ENCODE measurements at regions not wholly inside any gene's neighbourhood (a gene's known extent, or its start where the extent isn't known, plus 50 kb on each side); places are given as distances from the start of the nearest gene placed in this dataset.

- TF ChIP-seq CTCF (IDR thresholded peaks at IDR 0.05) (no peak), POLR2A (IDR thresholded peaks at IDR 0.05) (no peak)
Measured at GRCh38 chr1:4212796-4213195, 312.7 kb upstream of the C1orf174 start.

All from right lobe of liver (tissue), 4 donors.